ENCODE measurements at regions not wholly inside any gene's neighbourhood (a gene's known extent, or its start where the extent isn't known, plus 50 kb on each side); places are given as distances from the start of the nearest gene placed in this dataset.

- TF ChIP-seq CTCF (IDR thresholded peaks at IDR 0.05) (no peak), POLR2A (IDR thresholded peaks at IDR 0.05) (no peak)
- Histone ChIP-seq H3K36me3 (no peaks in the 10 kb centered on the region), H3K27ac (no peak overlapping the region), H3K9me3 (no peaks in the 10 kb centered on the region), H3K27me3 (no peaks in the 10 kb centered on the region), H3K4me3 (no peak overlapping the region), H3K4me1 (no peaks in the 10 kb centered on the region)
- no peak for DNase-seq
- intact Hi-C loops (cut with DNase I; ENCODE audit: low total_unique reads), result no loop called here
These were observed 80.4 kb upstream of the PRKCQ start for GRCh38 chr10:6660460-6660859.

- H3K36me3 ChIP-seq, result no peaks in the 10 kb centered on the region
- H3K27ac ChIP-seq, result no peak overlapping the region
- DNase-seq, result no peak
- H3K9me3 ChIP-seq, result no peaks in the 10 kb centered on the region
- no peak overlapping the region for H3K4me3 ChIP-seq
- TF ChIP-seq CTCF (IDR thresholded peaks at IDR 0.05) (no peak), POLR2A (IDR thresholded peaks at IDR 0.05) (no peak)
- no peaks in the 10 kb centered on the region for H3K27me3 ChIP-seq
- H3K4me1 ChIP-seq, result no peaks in the 10 kb centered on the region
- intact Hi-C loops (cut with DNase I; ENCODE audit: low total_unique reads), result no loop called here
These were observed 79.4 kb upstream of the PRKCQ start for GRCh38 chr10:6659451-6659850.

- no peak for DNase-seq
- H3K4me1 ChIP-seq, result no peaks in the 10 kb centered on the region
- TF ChIP-seq CTCF (IDR thresholded peaks at IDR 0.05), result no peak
- TF ChIP-seq POLR2A (IDR thresholded peaks at IDR 0.05), result no peak
- H3K9me3 ChIP-seq, result no peaks in the 10 kb centered on the region
- intact Hi-C loops (cut with DNase I; ENCODE audit: low total_unique reads), result no loop called here
- H3K36me3 ChIP-seq, result no peaks in the 10 kb centered on the region
- H3K27me3 ChIP-seq, result no peaks in the 10 kb centered on the region
- H3K27ac ChIP-seq, result no peak overlapping the region
- H3K4me3 ChIP-seq, result no peak overlapping the region
These were observed 77.6 kb upstream of the PRKCQ start for GRCh38 chr10:6657669-6658068.

GRCh38 chr10:6657196-6657595 lies 77.1 kb upstream of the PRKCQ start:
- intact Hi-C loops (cut with DNase I; ENCODE audit: low total_unique reads), result no loop called here
- Histone ChIP-seq H3K9me3 (no peaks in the 10 kb centered on the region), H3K4me1 (no peaks in the 10 kb centered on the region), H3K36me3 (no peaks in the 10 kb centered on the region), H3K27me3 (no peaks in the 10 kb centered on the region), H3K27ac (no peak overlapping the region), H3K4me3 (no peak overlapping the region)
- DNase-seq, result no peak
- TF ChIP-seq POLR2A (IDR thresholded peaks at IDR 0.05) (no peak), CTCF (IDR thresholded peaks at IDR 0.05) (no peak)

GRCh38 chr10:6654571-6654970 lies 74.5 kb upstream of the PRKCQ start:
- no peaks in the 10 kb centered on the region for H3K27me3 ChIP-seq
- no peak overlapping the region for H3K4me3 ChIP-seq
- DNase-seq, result no peak
- intact Hi-C loops (cut with DNase I; ENCODE audit: low total_unique reads), result no loop called here
- H3K36me3 ChIP-seq, result no peaks in the 10 kb centered on the region
- TF ChIP-seq POLR2A (IDR thresholded peaks at IDR 0.05) (no peak), CTCF (IDR thresholded peaks at IDR 0.05) (no peak)
- H3K9me3 ChIP-seq, result no peaks in the 10 kb centered on the region
- no peaks in the 10 kb centered on the region for H3K4me1 ChIP-seq
- no peak overlapping the region for H3K27ac ChIP-seq
